Caco-2 (cell line): ENCODE measurements at regions not wholly inside any gene's neighbourhood (a gene's known extent, or its start where the extent isn't known, plus 50 kb on each side); places are given as distances from the start of the nearest gene placed in this dataset.

Source experiments
- BruUV-seq: library from RNA; stranded (reverse); fragments of 400-500 nt; replicated peaks from 2 replicates; lab custom pipeline; 2021; lab: Mats Ljungman, UMichigan
- CTCF ChIA-PET: fragments of 300-600 bp; sonication (Branson Sonifier 250); formaldehyde crosslinking; loops from one replicate; lab custom pipeline; 2022; ENCODE audit warnings: antibody characterized with exemption; lab: Charles Lee
- POLR2A ChIA-PET: fragments of 300-600 bp; sonication (Branson Sonifier 250); formaldehyde crosslinking; loops from one replicate; lab custom pipeline; 2022; ENCODE audit warnings: antibody characterized with exemption; lab: Charles Lee
- DNase-seq, 2 experiments: peaks; one replicate each; pipeline versions ENCODE4 v3.0.0 to v3.0.0-alpha.2; 2020 to 2022
- H3K27me3 ChIP-seq: replicated peaks from 2 replicates; pipeline ENCODE4 v1.6.0; 2011; ENCODE audit warnings: low read length; ENCODE audit not compliant: control insufficient read depth, insufficient read depth
- H3K36me3 ChIP-seq: 2 replicates; pipeline ENCODE4 v1.5.1; 2011; ENCODE audit warnings: low read length; ENCODE audit not compliant: control insufficient read depth, insufficient read depth
- H3K4me1 ChIP-seq: fragments of 250-450 bp; sonication (Bioruptor Pico); 2 replicates; pipeline ENCODE4 v1.5.1; 2020; ENCODE audit warnings: mild to moderate bottlenecking
- H3K4me3 ChIP-seq: 2 replicates; pipeline ENCODE4 v1.5.1; 2011; ENCODE audit warnings: low read depth, mild to moderate bottlenecking, control low read depth, low read length
- H3K9me3 ChIP-seq: fragments of 250-450 bp; sonication (Bioruptor Pico); 2 replicates; pipeline ENCODE4 v1.5.1; 2020; ENCODE audit warnings: mild to moderate bottlenecking, moderate library complexity
- H3K27ac Mint-ChIP-seq: one replicate; pipeline ENCODE4 v1.8.0; 2022; ENCODE audit warnings: mixed read lengths; ENCODE audit not compliant: unreplicated experiment
- H3K27me3 Mint-ChIP-seq: one replicate; pipeline ENCODE4 v1.8.0; 2022; ENCODE audit warnings: mixed read lengths; ENCODE audit not compliant: insufficient read depth, unreplicated experiment
- H3K36me3 Mint-ChIP-seq: one replicate; pipeline ENCODE4 v1.8.0; 2022; ENCODE audit warnings: mild to moderate bottlenecking, mixed read lengths; ENCODE audit not compliant: insufficient read depth, unreplicated experiment
- H3K4me1 Mint-ChIP-seq: one replicate; pipeline ENCODE4 v1.8.0; 2022; ENCODE audit warnings: low read depth, mixed read lengths; ENCODE audit not compliant: unreplicated experiment
- H3K4me3 Mint-ChIP-seq: one replicate; pipeline ENCODE4 v1.8.0; 2022; ENCODE audit warnings: mild to moderate bottlenecking, moderate library complexity, mixed read lengths; ENCODE audit not compliant: unreplicated experiment
- H3K9me3 Mint-ChIP-seq: one replicate; pipeline ENCODE4 v1.8.0; 2022; ENCODE audit warnings: mixed read lengths; ENCODE audit not compliant: unreplicated experiment
- CTCF ChIP-seq, 2 experiments: fragments of 200-600 bp in 1 of 2; IDR thresholded peaks; 1 replicate in 1 of 2; 2 replicates in 1 of 2; pipeline versions ENCODE4 v1.5.1 to v1.8.0; 2011 to 2022; ENCODE audit warnings: antibody characterized with exemption in 1 of 2, control low read depth in 1 of 2, inconsistent platforms in 1 of 2, low read depth in 1 of 2, low read length in 1 of 2, mild to moderate bottlenecking in 1 of 2, moderate library complexity in 1 of 2; ENCODE audit not compliant: insufficient read depth in 1 of 2, severe bottlenecking in 1 of 2, unreplicated experiment in 1 of 2
- intact Hi-C: fragments of 100-400 bp; cut with micrococcal nuclease; formaldehyde crosslinking; loops from one replicate; pipeline ENCODE4 v1.10.0; 2022; ENCODE audit not compliant: unreplicated experiment

- H3K36me3 Mint-ChIP-seq, result no peaks in the 10 kb centered on the region
- intact Hi-C loops, result no loop called here
- H3K4me3 ChIP-seq, result no peak overlapping the region
- no peak for DNase-seq
- H3K9me3 Mint-ChIP-seq, result no peaks in the 10 kb centered on the region
- peaks cover 2% of the 10 kb centered on the region for H3K27me3 Mint-ChIP-seq
- H3K36me3 ChIP-seq, result no peaks in the 10 kb centered on the region
- BruUV-seq, result no TSS peak
- H3K4me3 Mint-ChIP-seq, result no peak overlapping the region
- H3K27ac Mint-ChIP-seq, result no peak overlapping the region
- no peaks in the 10 kb centered on the region for H3K27me3 ChIP-seq
- H3K9me3 ChIP-seq, result no peaks in the 10 kb centered on the region
- TF ChIP-seq CTCF (IDR thresholded peaks at IDR 0.05; ENCODE audit: insufficient read depth in 1 of 2, low read depth in 1 of 2, low read length in 1 of 2, severe bottlenecking in 1 of 2, unreplicated experiment in 1 of 2), result no peak
- no peaks in the 10 kb centered on the region for H3K4me1 ChIP-seq
- no peaks in the 10 kb centered on the region for H3K4me1 Mint-ChIP-seq
- ChIA-PET CTCF (no interaction called here), POLR2A (no interaction called here)
Observed at GRCh38 chr3:27900316-27900715, 178.2 kb upstream of the EOMES start.

GRCh38 chr3:27903446-27903845 is 181.3 kb upstream of the EOMES start:
- no peaks in the 10 kb centered on the region for H3K36me3 Mint-ChIP-seq
- ChIA-PET POLR2A (no interaction called here), CTCF (no interaction called here)
- H3K27ac Mint-ChIP-seq, result no peak overlapping the region
- intact Hi-C loops, result no loop called here
- H3K9me3 ChIP-seq, result no peaks in the 10 kb centered on the region
- BruUV-seq, result no TSS peak
- H3K27me3 Mint-ChIP-seq, result no peaks in the 10 kb centered on the region
- no peak overlapping the region for H3K4me3 Mint-ChIP-seq
- H3K4me1 ChIP-seq, result no peaks in the 10 kb centered on the region
- no peak overlapping the region for H3K4me3 ChIP-seq
- no peaks in the 10 kb centered on the region for H3K36me3 ChIP-seq
- no peaks in the 10 kb centered on the region for H3K9me3 Mint-ChIP-seq
- no peaks in the 10 kb centered on the region for H3K4me1 Mint-ChIP-seq
- TF ChIP-seq CTCF (IDR thresholded peaks at IDR 0.05; ENCODE audit: insufficient read depth in 1 of 2, low read depth in 1 of 2, low read length in 1 of 2, severe bottlenecking in 1 of 2, unreplicated experiment in 1 of 2), result no peak
- no peak for DNase-seq
- no peaks in the 10 kb centered on the region for H3K27me3 ChIP-seq

- Mint-ChIP-seq H3K27ac (no peak overlapping the region), H3K4me3 (no peak overlapping the region), H3K27me3 (no peaks in the 10 kb centered on the region), H3K36me3 (no peaks in the 10 kb centered on the region), H3K9me3 (no peaks in the 10 kb centered on the region), H3K4me1 (no peaks in the 10 kb centered on the region)
- Histone ChIP-seq H3K4me1 (no peaks in the 10 kb centered on the region), H3K36me3 (no peaks in the 10 kb centered on the region), H3K27me3 (no peaks in the 10 kb centered on the region), H3K9me3 (no peaks in the 10 kb centered on the region), H3K4me3 (no peak overlapping the region)
- DNase-seq, result no peak
- BruUV-seq, result no TSS peak
- ChIA-PET POLR2A (no interaction called here), CTCF (no interaction called here)
- TF ChIP-seq CTCF (IDR thresholded peaks at IDR 0.05; ENCODE audit: insufficient read depth in 1 of 2, low read depth in 1 of 2, low read length in 1 of 2, severe bottlenecking in 1 of 2, unreplicated experiment in 1 of 2), result no peak
- intact Hi-C loops, result no loop called here
Observed at GRCh38 chr3:27905625-27906024, 183.5 kb upstream of the EOMES start.
